ENCODE measurements at regions not wholly inside any gene's neighbourhood (a gene's known extent, or its start where the extent isn't known, plus 50 kb on each side); places are given as distances from the start of the nearest gene placed in this dataset.

GRCh38 chr2:122750095-122750494 lies 994.6 kb downstream of the TSN start:
- TF ChIP-seq CTCF (IDR thresholded peaks at IDR 0.05) (no peak), EZH2 (IDR thresholded peaks at IDR 0.05; ENCODE audit: borderline replicate concordance, insufficient read depth, low read depth, low read length, poor library complexity, severe bottlenecking) (no peak)
